GM12873 (cell line): ENCODE measurements at regions not wholly inside any gene's neighbourhood (a gene's known extent, or its start where the extent isn't known, plus 50 kb on each side); places are given as distances from the start of the nearest gene placed in this dataset.

Experiments
- TF ChIP-seq, protein P1 (sequence below): IDR thresholded peaks from 2 replicates; pipeline ENCODE4 v1.5.1; 2012; ENCODE audit warnings: low read depth, mild to moderate bottlenecking, moderate library complexity, low read length, control low read depth; ENCODE audit not compliant: insufficient read depth; ENCODE audit errors: missing control alignments

DNA sequence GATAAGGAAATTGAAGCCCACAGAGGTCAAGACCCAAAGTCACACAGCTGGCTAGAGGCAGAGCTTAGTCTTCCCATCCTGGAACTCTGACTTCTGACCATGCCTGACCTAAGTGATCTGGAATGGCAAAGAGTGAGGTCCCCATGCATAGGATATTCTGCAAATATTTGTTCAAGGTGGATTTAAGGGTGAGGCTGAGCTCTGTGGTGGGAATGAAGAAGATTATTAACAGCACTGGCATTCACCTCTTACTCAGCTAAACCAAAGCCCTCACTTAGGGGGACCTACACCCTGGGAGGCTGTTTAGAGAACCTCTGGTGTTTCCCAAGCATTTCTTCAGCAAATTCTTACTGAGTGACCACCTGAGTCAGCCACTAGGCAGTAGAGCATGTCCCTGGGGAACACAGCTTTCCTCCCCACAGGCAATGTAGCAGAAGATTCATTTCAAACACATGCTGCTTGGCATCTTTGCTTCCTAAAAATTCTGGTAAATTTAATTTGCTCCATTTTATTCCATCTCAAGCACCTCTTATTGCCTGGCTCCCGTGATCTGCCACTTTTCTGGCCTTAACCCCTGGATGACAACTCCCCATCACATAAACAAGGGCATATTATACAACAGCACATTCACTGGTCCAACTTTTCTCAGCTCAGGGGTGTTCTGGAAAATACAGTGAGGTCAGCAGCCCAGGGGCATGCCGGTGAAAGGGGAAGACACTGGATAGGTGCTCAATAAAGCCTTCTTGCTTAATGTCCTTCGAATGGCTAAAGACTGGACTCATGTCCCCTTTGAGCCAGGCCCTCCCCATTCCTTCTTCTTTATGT lies 176.0 kb downstream of the ABHD5 start:
- TF ChIP-seq, protein P1, sequence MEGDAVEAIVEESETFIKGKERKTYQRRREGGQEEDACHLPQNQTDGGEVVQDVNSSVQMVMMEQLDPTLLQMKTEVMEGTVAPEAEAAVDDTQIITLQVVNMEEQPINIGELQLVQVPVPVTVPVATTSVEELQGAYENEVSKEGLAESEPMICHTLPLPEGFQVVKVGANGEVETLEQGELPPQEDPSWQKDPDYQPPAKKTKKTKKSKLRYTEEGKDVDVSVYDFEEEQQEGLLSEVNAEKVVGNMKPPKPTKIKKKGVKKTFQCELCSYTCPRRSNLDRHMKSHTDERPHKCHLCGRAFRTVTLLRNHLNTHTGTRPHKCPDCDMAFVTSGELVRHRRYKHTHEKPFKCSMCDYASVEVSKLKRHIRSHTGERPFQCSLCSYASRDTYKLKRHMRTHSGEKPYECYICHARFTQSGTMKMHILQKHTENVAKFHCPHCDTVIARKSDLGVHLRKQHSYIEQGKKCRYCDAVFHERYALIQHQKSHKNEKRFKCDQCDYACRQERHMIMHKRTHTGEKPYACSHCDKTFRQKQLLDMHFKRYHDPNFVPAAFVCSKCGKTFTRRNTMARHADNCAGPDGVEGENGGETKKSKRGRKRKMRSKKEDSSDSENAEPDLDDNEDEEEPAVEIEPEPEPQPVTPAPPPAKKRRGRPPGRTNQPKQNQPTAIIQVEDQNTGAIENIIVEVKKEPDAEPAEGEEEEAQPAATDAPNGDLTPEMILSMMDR = no peak

DNA sequence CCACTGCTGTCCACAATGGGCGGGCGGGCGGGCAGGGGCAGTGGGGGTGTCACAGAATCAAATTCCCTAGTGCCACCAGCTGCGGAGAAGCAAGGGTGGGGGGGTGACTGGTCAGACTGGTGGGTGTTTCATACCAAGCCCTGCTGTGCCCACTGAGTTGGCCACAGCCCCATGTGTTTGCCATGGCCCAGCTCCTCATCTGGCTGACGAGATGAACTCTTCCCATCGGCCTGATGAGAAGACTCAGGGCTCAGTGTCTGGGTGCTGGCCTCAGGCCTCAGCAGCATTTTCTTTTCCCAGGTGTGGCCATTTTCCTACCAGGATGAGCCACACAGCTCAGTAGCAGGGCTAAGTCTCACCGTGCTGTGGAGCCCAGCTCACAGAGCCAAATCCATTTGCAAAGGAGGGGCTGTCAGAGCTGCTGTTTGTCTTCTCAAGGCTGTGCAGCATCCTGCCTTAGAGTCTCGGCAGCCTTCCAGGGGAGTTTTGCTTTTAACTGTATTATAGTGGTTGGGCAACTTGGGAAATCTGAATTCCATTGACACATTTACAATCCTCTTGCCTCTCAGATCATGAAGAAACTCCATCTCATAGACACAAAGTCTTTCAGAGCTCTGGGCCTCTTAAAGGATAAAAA lies 176.8 kb downstream of the ABHD5 start:
- TF ChIP-seq, protein P1 = no peak

DNA sequence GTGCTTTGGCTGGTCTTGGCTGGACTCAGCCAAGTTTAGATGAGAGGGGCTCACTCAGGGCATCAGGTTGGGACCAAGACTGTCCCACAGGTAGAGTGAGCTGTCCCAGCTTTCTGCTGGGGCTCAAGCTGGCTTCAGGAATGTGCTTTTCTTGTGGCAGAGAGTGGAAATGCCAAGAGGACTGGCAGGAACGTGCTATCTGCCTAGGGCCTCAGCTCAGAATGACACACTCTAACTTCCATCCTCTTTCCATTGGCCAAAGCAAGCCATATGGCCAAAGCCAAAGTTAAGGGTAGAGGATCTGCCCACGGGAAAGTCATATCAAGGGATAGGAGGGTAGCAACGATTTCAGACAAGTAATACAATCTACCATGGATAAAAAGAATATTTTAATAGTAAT lies 178.8 kb downstream of the ABHD5 start:
- TF ChIP-seq, protein P1 = no peak

DNA sequence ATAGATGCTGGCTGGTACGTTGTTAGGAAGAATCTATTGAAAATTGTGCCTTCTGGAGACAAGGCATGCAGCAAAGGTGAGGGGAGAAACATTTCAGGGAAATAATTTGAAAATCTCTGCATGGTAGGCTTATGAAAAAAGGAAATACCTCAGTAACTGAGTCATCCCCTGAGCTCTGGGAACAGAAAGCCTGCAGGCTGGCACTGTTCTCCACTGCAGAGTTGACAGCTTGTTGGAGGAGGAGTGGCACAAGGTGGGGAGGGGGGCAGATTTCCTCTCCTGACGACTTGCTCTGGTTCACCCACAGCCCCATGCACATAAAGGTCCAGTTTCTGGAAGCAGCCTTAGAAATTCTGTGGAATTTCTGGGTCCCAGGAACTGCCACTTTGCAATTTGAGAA lies 179.4 kb downstream of the ABHD5 start:
- TF ChIP-seq, protein P1 = no peak

DNA sequence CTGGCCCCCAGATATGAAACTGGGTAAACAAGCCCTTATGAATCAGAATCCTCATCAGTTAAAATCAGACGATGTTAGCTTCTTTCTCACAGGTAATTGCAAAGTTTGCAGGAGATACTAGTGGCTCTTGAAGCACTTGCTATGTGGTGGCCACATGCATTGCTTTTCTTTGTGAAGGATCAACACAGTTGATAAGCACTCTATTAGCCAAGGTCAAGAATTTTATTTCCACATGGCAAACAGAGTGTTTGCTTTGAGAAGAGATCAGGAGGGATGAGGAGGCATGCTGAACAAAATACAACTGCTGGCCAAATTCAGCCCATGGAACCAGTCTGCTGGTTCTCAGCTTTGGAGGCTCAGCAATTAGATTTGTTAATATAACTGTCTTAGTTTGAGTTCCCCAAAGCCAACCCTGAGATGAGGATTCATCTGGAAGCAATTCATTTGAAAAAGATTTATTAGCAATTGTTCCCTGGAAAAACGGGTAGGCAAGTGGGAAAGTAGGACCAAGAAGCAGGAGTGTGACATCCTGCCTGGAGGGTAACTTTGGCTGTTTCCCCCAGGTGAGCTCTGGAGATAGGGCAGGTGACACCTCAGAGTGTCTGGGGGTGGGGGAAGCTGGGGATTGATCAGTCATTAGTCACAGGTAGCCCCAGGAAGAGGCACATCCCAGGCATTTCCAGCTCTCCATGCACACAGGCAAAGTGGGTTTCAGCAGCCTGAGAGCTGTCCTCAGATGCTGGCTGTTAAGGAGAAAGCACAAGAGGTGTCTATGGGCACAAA lies 180.3 kb downstream of the ABHD5 start:
- TF ChIP-seq, protein P1 = no peak

DNA sequence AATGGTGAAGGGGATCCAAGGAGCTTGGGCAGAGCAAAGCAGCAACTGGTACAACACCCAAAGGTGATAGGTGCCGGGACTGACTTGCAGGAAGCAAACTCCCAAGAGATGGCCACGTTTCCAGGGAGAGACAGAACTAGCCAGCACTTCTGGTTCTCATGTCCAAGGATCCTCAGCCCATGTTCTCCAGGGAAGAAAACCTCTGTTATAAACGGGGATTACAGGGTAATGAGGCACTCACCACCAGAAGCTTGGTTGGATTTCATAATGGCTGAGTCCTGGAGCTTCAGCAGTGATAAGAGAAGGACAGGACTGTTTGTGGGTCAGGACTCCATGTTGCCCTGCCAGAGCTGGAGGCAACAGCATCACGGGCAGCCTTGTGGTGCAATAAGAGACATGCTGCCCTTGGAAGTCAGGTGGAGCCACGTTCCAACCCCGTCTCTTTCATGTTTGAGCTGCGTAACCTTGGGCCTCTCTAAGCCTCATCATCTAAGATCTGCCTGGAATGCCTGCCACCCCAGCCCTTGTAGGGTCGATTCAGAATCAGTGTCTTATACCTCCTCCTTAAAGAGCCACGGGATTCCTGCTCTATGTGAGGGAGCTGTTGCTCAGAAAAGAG lies 181.0 kb downstream of the ABHD5 start:
- TF ChIP-seq, protein P1 = no peak
